HG03139 (cell line): ENCODE measurements at regions not wholly inside any gene's neighbourhood (a gene's known extent, or its start where the extent isn't known, plus 50 kb on each side); places are given as distances from the start of the nearest gene placed in this dataset.

Experiments
- ATAC-seq: cut with Tn5 transposase; IDR thresholded peaks from one replicate; pipeline ENCODE4 v1.9.1; 2021; ENCODE audit not compliant: unreplicated experiment

DNA sequence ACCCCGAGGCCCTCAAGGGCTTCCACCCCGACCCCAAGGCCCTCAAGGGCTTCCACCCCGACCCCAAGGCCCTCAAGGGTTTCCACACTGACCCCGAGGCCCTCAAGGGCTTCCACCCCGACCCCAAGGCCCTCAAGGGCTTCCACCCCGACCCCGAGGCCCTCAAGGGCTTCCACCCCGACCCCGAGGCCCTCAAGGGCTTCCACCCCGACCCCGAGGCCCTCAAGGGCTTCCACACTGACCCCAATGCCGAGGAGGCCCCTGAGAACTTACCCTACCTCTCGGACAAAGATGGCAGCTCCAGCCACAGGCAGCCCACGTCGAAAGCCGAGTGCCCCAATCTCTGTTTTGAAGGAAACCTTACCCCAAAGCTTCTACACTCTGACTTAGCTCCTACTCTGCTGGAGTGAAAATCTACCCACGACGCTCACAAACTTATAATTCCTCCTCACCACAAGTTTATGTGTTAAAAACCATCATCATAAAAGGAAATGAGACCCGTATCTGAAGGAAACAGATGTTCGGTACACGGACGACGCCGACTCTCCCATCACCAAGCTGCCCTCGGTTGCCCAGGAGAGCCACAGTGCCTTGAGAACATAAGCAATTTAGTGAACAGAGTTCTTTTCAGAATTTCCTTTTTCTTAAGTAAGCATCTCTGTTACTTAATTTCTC, 61.2 kb upstream of the RPH3AL start:
- no peak for ATAC-seq

DNA sequence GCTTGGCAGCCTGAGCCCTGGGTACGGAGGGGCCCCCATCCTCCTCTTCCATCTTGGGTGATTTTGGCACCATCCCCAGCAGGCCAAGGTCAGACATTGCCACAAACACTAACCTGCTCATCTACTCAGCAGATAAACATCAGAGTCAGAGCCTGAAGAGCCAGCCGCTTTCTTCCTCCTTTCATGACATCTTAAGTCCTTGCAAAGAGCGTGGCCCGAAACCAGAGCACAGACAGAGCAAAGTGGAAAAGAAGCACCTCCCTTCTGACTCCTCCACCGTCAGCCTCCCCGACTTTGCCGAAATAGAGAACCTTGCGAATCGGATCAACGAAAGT, 60.4 kb upstream of the RPH3AL start:
- ATAC-seq, result no peak

DNA sequence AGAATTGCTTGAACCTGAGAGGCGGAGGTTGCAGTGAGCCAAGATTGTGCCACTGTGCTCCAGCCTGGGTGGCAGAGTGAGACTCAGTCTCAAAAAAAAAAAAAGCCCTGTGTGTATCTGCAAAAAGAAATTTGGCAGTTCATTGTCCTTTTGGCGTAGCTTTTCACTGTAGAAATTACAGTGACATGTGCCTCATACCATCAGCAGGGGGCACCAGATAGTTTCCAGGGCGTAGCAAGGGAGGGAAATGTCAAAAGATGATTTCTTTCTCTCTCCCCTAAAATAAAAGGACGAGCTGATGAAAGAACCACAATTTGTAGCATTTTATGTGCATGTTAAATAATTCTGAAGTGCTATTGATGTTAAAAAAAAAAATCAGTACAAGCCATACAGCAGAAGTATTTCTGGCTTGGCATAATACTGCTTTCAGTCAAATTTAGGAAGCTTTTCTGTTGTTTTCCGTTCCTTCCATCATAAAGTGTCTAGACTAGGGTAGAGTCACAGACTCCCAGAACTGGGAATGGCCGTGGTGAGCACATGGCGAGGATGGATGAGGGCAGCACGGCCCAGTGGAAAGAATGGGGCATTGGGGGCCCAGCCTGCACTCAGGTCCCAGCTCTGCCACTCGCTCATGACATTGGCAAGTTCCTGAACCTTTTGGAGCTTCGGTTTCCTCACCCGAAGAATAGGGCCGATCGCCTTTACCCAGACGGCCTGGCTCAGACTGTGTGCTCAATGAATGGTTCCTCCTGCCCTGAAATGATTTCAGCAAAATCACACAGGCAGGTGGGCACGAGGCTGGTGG, 59.8 kb upstream of the RPH3AL start:
- ATAC-seq, result no peak

DNA sequence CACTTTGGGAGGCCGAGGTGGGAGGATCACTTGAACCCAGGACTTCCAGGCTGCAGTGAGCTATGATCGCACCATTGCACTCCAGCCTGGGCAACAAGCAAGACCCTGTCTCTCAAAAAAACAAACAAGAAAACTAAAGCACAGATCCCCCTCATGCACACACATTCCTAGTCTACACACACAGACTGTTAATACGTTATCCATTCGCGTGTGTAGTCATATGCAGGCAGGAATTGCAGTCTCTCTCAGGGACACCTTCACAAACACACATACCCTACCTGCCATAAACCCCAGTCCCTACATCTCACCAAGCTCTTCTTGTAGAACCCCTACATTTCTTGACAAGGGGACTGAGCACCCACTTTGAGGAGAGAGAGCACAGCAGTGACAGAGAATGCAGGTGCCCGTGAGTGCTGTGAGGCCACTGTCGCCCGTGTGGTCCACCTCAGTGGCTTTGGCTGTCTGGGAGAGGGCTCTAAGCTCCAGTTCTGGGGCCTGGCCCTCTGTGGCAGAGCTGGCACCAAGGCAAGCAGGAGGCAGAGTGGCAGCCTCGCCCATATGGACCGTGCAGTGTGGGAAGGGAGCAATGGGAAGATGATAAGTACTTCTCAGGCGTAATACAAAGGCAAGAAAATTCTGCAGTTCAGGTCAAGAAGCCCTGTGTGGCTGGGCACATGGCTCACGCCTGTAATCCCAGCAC, 59.0 kb upstream of the RPH3AL start:
- no peak for ATAC-seq

DNA sequence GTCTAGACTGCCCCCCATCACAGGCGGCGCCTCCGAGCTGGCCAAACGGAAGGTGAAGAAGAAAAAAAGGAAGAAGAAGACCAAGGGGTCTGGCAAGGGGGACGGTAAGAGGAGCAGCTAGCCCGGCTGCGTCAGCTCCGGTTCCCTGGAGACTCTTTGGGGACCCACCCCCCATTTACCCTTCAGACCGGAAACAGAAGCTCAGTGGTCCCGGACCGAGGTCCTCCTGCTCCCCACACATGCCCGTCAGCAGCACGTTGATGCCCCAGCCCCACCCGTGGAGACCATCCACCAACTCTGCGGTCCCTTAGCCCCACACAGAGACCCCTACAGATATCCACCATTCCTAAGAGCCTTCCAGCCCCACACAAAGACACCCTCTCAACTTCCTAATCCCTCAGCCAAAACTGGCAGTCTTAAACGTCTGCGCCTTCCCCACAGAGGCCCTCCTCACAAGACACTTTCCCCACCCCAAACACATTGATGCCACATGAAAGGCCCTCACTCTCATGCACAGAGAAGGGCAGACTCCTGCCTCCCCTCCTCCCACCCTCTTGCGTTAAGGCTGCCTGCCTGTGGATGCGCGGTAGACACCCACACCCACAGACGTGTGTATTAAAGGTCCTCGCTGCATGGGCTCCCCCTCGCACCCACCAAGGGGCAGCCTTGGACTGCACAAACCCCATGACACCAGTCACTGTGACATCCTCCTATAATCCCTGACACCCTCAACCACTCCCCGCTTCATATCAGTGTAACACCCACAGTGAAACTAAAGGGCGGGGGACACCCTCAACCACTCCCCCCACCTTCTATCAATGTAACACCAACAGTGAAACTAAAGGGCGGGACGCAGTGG, 58.2 kb upstream of the RPH3AL start:
- ATAC-seq, result peak; percentile 6

DNA sequence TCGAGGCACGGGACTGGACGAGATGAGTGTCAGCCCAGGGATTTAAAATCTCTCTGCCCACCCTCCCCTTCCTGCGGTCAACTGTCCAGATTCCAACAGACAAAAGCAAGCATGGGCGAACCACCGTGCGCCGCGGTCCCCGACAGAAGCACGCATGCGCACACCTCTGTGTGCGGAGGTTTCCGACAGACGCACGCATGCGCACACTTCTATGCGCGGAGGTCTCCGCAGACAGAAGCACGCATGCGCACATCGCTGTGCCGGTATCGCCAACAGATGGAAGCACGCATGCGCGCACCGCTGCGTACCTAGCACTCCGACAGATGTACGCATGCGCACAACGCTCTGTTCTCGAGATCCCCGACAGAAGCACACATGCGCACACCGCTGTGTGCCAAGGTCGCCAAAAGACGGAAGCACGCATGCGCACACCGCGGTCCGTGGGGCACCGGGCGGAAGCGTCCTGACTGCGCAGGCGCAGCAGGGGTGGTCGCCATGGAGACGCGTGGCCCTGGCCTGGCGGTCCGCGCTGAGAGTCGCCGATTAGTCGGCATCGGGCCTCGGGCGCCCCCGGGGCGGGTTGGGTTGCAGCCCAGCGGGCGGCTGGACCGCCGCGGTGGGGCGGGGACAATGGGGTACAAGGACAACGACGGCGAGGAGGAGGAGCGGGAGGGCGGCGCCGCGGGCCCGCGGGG, 57.4 kb upstream of the RPH3AL start:
- peak; percentile 68 for ATAC-seq

DNA sequence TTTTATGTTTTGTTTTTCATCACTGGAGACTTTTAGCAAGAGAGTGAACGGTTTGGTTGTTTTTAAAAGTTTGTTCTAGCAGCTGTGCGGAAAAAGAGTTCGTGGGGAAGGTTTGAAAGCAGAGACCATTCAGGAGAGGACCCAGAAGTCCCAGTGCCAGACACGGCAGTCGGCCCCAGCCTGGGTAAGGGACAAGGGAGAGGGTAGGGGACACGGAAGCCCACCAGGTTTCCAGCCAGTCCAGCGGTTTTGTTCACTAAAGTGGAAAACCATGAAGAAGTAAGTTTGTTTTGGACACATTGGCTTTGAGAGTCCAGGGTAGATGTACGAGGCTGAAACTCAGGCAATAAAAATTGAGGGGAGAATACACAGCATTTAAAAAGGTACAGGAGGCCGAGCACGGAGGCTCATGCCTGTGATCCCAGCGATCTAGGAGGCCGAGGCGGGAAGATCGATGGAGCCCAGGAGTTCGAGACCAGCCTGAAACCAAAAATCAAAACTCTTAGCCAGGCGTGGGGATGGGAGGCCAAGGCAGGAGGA, 56.8 kb upstream of the RPH3AL start:
- no peak for ATAC-seq

DNA sequence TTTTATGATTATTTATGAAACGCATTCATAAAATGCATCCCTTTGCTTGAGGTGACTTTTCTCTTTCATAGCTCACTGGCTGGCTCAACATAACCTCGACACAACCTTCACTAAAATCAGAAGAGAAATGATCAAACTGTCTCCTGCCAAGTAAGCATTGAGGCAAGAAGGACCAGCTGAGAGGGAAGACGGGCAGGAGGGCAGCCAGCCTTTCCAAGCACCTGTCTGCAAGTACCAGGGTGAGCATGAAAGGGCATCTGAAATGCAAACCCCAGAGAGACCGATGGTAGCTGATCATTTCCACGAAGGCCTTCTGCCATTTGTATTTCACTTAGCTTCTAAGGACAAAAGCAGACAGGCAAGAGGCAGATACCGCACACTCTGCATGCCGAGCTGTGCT, 52.1 kb upstream of the RPH3AL start:
- ATAC-seq, result no peak
